Activated CD4-positive, alpha-beta T cell treated with anti-CD3 and anti-CD28 coated beads for 1 hour (primary cell): ENCODE measurements at regions not wholly inside any gene's neighbourhood (a gene's known extent, or its start where the extent isn't known, plus 50 kb on each side); places are given as distances from the start of the nearest gene placed in this dataset.

Experiments used
- DNase-seq: peaks from one replicate; pipeline ENCODE4 v3.0.0-alpha.2; 2020

DNA sequence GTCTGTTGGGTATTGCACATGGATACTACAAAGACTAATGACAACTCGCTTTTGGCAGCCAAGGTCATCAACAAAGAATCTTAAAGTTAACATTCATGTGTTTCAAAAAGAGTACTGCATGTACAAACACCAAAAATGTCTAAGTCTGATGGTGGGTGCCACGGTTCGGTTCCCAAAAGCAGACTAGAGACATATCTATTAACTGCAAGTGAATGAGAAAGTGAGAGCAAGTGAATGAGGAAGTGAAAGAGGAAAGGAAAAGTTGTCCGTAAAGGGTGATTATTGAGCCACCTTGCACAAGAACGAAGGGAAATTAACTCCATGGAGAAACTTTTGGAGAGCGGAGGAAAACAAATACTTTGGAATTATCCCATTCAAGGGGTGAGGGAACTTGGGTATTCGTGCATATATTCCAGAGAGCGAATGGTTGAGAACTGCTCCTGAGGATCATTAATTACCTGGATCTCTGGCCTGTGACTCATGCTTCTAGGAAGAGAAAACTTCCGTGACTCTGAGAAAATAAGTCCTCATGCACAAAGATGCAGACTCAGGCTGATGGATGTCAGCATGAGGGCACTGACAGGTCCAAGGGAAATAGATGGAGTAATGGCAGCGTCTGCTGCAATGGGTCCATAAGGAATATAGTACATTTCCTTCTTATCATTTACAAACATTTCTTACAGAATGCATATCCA is 336.5 kb upstream of the TGFBR2 start:
- DNase-seq: no peak

DNA sequence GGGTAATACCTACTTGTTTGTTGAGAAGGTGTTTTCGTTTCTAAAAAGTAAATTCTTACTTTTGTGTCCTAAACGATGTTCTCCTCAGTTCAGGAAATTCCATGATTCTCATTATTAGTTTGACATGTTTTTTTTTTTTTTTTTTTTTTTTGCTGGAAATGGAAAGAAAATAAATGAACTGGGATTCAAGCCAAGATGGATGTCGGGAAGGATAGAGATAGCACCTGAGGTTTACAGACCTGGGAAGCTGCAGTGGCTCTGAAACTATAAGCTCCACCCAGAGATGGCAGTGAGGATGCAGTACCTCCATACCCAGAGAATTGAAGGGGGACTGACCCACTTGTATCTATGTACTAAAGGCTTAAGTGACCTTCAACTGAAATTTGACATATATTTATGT is 334.6 kb upstream of the TGFBR2 start:
- DNase-seq: no peak

DNA sequence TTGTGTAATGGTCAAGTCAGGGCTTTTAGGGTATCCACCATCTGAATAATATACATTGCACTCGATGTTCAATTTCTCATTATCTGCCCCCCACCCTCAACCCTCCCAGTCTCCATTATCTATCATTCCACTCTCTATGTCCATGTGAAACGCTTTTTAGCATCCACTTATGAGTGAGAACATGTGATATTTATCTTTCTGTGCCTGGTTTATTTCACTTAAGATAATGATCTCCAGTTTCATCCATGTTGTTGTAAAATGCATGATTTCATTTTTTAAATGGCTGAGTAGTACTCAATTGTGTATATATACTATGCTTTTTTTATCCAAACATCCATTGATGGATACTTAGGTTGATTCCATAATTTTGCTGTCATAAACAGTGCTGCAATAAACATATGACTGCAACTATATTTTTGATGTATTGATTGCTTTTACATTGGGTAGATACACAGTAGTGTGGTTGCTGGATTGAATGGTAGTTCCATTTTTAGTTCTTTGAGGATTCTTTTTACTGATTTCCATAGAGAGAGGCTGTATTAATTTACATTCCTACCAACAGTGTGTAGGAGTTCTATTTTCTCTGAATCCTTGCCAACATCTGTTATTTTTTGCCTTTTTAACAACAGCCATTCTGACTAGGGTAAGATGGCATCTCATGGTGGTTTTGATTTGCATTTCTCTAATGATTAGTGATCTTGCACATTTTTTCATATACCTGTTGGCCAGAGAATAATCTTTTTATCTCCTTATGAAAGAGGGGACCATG is 332.9 kb upstream of the TGFBR2 start:
- DNase-seq: no peak

DNA sequence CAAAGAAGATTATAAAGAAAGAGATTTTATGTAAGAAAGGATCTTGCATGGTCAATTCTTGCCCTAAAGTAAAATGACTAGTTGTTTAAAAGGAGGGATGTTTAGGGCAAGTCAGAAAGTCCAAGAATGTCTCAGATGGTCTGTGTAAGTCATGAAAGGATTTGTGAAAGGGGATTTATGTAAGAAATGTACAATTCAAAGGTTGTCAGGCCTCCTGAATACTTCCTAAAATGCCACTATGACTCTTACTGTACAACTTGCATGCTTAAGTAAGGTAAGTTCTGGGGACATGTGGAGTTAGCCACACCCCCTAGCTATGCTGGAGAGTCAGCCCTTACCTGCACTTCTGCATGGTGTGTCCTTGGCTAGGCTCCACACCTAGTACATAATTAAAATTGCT is 328.9 kb upstream of the TGFBR2 start:
- DNase-seq: no peak

DNA sequence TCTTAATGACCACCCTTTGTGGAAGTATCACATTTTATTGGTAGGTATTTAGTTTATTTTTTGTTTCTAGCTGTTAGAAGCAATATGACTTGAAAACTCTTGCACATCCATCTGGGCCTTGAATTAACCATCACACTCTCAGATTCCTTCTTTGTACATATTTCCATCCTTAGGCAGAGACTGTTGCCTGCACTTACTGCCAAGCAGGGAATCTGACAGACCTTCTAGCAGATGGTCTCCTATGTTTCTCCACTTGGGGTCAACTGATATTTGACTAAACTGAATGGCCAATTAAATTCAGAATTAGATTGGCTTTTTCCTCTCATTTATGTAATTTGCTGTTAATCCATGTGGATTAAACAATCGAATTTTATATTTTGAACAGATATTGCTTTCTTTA is 324.9 kb upstream of the TGFBR2 start:
- DNase-seq: no peak

DNA sequence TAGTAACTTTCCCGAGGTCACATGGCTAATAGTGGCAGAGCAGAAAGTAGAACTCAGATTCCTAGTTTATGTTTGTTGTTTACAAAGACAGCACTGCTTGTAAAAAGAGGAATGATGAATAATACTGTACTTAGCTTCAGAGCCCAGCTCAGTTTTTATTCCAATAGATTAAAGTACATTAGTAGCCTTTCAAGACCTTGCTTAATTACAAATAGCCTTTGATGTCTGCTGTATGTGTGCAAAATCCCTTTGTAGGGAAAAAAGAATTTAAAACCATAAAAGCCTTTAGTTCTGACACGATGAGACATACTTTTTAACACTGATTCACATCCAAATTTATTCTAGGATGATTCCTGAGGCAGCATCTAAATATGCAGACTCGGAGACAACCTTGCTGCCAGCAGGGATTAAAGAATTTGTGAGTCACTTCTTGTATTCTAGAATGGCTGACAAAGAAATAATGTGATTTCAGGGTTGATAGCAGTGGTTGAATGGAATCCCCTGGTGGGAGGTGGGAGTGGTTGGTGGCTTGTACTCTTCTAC is 324.2 kb upstream of the TGFBR2 start:
- DNase-seq: no peak

DNA sequence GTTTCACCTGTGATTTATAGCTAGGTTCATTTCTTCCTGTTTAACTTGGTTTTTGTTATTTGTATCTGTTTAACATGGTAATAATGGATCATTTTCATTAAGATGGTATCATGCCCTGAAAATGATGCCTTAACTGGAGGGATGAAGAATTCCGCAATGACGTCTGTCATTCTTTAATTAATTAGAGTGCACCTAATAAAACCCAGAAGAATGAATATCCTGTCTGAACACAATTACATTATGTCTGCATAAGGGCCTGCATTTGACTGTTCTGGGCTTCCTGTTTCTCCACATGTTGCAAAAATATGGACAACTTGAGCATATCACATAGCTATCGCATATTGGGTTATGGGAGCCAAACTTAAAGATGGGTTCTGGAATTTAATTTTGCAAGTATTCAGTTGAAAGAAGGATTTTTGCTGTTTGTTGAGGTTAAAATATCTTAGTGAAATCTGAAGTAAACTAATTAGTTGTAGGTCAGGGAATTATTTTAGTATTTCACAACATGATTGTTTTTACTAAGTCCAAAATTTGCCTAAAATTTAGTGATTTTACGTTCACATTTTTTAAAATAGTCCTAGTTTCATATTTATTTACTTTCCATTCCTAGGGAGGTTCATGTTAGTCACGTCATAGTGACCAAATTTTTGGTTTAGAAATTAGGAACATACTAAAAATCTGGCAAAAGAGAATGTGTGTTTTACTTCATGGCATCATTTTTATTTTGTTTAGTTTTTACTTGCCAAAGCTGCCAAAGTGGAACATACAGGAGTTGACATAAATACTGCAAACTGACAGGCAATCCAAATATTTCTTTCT is 321.0 kb upstream of the TGFBR2 start:
- DNase-seq: no peak

DNA sequence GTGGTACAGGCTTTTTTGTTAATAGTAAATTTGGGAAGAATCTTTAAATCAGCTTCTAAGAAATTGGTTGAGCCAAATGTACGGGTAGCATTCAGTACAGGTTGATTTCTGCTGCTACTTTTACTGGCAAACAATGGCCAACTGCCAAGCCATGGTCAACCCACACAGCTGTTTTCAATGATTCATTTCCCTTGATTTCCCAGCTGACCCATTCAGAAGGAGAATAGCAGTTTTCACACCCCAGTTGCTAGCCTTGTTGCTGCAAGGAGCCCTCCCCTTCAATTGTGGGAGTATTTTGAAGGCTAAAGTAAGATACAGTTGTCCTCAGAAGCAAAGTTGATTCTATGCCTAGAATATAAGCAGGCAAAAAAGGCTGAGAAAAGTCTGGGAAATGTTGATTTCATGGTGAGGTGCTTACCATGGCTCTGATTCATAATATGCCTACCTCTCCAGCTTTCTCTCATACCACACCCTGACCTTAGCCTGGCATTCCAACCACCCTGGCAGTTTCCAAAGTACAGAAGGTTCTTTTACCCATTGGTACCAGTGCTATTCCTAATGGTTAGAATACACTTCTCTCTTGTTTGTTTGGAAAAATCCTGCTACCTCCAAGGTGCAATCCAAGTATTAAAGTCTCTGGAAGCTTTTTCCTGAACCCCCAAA is 320.3 kb upstream of the TGFBR2 start:
- DNase-seq: no peak

DNA sequence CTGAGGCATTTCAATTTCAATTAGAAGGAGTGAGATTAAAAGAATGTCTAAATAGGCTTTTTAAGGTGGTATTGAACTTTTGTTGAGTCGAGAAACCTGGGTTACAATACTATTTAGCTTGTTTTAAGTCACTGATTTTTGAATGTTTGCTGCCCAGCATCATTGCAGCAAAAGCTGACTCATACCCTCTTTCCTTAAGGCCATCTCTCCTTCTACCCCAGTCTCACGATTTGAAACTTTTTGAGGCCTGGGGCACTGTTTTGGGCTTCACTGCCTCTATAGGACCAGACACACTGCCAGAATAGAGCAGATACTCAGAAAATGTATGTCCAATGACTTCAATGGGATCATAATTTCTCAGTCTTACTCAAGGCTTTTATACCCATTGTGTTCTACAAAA is 319.6 kb upstream of the TGFBR2 start:
- no peak for DNase-seq

DNA sequence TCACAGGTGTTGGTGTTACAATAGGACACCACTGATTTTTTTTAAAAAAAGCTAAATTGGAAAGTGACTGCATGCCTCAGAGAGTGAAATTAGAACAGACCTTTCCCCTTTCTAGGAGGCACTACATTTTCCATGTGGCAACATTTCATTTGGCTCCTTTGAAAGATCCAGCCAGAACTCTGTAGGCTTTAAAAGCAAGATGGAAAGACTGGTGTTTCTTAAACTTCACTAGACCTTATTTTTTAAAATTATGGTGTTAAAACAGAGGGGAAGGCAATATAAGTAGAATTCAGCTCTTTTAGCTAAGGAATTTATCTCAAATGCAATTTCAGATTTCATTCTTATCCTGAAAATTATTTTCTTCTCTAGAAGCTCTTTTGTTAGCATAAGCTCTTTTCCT is 317.6 kb upstream of the TGFBR2 start:
- no peak for DNase-seq

DNA sequence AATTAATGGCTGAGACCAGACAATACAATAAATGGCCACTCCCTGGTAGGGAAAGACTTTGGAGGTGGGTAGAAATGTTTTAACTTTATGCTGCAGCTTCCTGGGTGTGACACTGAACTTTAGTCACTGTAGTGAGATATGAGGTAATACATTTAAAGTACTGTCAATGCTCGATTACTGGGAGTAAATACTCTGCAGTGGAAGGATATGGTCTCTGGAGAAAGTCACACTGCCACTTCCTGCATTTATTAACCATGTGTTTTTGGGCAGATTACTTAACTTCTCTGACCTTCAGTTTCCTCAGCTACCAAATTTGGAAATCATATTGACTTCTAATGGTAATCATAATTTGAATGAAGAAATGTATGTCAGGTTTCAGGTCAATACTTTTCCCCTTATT is 317.1 kb upstream of the TGFBR2 start:
- no peak for DNase-seq

DNA sequence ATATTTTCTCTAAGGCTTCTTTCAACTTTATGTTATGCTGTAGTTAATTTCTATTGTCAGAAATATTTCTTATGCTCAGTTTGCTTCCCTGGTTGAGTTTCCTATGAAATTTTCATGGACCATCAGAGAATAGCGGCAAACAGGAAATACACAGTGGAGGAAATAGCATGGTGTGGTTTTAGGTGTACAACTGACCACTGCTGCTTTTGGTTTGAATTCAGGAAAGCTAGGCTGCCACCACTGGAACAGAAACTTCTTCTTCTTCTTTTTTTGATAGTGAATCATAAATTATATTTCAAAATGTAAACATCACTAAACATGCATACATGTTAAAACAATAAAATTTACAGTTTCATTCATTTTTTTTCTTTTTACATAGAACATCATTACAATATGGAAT is 316.6 kb upstream of the TGFBR2 start:
- no peak for DNase-seq

DNA sequence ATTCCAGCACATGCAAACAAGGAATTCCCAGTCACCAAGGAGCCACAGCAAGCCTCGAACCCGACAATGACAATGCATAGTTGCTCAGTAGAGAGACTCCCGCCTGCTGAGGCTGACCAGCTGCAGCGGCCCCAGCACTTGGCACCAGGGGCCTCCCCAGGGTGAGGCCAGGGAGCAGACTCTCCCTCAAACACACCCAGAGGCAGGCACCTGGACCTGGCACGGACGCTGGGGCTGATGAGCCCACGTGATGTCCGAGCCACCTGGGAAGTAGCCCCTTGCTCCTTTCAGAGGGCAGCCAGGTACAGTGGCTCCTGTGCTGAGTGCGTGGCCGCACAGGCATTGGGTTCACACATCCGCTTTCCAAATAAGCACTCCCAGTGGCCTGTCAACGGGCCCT is 315.9 kb upstream of the TGFBR2 start:
- DNase-seq: no peak

DNA sequence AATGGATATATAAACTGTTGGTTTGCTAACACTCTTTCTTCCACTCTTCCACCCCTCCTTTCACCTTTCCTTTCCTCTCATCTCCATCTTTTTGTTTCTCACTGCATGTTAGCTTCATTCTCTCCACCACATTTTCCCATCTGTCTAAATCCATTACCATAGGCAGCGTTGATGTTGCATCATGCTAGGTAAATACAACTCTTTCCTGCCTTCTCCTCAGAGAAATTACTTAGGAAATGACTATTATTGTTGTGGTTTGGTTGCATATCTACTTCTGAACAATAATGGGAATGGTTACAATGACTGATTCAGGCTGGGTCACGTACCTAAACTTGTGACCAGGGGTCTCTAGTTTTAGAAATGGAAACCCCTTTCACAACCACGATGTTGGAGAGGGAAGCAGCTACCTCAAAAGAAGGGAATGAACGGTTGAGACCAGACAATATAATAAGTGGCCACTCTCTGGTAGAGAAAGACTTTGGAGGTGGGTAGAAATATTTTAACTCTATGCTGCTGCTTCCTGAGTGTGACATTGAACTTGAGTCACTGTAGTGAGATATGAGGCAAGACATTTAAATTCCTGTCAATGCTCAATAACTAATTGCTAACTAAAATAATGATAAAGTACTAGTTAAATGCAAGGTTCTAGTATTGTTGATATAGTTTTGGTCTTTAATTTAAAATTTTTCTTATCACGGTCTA is 314.1 kb upstream of the TGFBR2 start:
- no peak for DNase-seq

DNA sequence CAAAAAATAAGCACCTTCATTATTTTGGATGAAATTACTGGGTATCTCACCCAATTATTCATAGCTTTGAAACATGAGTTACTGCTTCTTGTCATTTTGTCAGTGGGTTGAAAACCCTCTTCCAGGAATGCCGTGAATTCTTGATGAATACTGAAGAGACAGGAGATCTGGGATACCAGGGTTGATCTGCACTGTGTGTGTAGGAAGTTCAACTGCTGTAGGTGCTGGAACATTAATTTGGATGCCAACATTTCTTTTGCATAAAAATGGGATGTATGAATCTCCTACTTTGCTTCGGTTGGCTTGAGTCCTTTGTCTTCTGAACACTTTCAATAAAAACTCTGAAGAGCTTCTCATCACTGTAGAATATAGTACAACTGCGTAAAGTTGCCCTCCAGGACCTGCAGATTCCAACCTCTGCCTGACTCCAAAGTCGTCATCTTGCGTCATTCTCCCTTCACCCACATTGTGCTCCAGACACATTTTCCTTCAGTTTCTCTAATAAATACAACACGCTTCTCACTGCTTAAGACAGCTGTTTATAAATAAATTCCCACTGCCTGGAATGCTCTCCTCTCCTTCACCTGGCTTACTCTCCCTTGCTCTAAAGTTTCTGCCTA is 312.7 kb upstream of the TGFBR2 start:
- DNase-seq: no peak

DNA sequence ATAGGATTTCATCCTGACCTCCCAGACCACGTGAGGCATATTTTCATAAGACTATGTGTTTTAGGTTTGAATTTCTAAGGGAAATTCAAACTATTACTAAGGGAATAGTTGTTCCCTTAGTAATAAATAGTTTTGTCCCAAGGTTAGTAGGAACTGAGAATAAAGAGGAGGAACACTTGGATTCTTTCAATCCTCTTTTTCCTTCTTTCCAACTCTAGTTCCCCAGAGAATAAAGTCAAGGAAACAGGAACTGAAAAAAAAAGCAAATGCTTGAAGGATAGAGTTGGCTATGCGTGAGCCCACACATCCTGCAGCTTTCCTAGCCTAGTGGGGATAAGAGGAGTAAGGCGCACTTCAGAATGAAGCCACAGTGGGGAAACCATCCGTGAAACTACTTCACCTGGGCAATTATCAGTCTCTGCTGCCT is 312.1 kb upstream of the TGFBR2 start:
- no peak for DNase-seq

DNA sequence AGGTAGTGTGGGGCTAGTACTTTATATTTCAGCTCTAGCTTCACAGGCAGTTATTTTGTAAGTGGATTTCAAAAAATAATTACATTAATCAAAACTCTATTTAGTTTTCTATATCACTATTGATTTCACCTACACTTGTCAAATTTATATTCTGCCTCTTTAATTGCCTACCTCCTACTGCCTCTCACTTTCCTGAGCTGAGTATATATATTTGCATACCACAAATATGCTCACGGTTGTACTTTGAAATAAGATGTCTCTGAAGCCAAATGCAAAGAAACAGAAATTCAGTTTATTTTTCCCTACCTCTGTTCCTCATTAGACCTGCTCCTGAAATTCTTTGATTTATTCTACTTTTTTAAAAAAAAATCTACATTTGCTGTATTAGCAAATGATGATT is 309.3 kb upstream of the TGFBR2 start:
- DNase-seq: no peak

DNA sequence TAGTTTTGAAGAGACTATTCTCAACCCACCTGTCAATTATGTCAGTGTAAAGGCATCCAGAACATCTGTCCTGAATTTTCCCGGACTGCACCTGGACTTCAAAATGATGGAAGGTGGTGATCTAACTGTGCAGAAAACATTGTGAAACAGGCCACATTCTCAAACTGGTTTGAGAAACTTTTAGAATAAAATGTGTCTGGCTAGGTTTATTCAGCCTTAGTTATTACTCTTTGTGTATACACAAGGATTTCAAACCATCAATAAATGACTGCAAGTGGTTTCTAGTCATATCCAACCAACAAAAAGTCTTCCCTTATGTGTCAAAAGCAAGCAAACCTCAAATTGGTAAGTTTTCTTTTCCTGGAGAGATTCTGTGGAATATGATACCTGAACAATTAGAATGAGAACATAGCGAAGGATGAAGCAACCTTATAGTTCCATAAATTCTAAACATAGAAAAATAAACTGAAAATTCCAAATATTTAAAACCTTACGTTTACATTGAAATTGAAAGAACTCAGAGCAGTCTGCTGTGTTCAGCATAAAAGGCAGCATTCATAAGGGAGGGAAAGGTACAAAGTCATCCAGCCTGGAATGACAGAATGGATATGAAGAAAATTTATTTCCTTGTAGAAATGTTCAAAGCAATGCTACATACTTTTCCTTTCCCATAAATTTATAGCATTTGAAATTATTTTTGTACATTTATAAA is 306.6 kb upstream of the TGFBR2 start:
- DNase-seq: no peak

DNA sequence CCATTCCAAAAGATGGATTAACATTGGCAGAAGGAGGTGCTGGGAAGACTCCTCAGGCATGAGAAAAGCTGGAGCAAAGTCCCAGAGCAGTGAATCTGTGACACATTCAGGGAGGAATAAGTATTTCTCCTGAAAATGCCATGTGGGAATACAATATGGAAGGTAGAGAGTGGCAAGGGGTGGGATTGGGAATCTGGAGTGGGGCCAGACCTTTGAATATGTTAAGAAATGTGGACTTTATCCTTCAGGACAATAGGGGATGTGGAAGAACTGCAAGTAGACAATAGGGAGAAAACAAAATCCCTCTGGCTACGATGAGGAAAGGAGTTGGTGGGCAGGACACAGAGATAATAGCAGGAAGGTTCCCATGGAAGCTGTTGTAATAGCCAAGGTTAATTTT is 305.6 kb upstream of the TGFBR2 start:
- DNase-seq: no peak

DNA sequence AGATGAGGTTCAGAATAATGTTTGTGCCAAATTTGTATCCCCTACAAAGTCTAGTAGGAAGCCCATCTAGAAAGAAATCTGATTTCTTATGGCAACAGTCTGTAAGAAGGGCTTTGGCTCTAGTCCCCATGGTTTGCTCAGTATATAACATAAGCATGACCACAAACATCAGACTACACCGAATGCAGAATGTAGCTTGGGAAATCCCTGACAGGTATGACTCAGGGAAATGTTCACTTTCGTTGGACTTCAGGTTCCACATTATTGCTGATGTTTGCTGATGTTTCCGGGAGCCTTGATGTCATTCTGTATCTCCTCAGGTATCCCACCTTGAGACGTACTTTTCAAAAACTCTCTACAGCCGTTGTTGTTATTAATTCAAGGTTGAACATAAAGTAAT is 304.4 kb upstream of the TGFBR2 start:
- no peak for DNase-seq

DNA sequence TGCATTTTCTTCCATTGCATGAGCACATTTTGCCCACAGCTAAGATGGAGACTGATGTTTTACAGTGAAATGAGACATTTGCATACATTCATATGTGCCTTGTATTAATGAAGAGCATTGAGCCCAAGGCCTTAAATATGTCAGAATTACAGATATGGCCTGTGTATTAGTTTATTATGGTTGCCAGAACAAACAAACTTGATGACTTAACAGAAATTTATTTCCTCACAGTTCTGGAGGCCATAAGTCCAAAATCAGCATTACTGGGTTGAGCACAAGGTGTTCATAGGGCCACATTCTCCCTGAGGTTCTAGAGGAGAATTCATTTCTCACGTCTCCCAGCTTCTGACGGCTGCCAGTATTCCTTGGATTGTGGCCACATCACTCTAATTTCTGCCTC is 302.6 kb upstream of the TGFBR2 start:
- DNase-seq: no peak
